ENCODE measurements at regions not wholly inside any gene's neighbourhood (a gene's known extent, or its start where the extent isn't known, plus 50 kb on each side); places are given as distances from the start of the nearest gene placed in this dataset.

DNA sequence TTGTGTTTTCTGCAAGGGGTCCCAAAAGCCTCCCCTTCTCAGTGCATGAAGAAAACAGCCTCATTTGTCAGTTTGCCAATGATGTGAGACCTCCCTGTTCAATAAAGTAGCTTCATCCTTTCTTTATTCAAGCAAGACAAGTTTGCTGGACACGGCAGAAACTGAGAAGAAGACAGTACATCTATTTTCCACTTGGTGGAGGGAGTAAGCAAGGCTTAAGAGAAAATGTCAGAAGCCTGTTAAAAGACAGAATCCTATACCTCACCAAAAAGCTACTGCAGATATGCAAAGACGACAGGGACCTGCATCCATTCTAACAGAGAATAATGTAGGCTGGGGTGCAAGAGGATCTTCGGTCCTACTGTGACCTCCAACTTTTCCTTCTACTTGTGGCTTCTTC, 506.8 kb upstream of the VRK2 start:
- DNase-seq: no peak

DNA sequence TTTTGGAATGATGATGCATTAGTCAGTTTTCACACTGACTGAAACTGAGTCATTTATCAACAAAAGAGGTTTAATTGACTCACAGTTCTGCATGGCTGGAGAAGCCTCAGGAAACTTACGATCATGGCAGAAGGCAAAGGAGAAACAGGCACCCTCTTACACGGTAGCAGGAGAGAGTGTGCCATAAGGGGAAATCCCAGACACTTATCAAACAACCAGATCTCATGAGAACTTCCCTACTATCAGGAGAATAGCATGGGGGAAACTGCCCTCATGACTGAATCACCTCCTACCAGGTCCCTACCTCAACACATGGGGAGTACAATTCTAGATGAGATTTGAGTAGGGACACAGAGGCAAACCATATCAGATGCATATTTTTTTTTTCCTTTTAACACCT, 504.5 kb upstream of the VRK2 start:
- DNase-seq: no peak

DNA sequence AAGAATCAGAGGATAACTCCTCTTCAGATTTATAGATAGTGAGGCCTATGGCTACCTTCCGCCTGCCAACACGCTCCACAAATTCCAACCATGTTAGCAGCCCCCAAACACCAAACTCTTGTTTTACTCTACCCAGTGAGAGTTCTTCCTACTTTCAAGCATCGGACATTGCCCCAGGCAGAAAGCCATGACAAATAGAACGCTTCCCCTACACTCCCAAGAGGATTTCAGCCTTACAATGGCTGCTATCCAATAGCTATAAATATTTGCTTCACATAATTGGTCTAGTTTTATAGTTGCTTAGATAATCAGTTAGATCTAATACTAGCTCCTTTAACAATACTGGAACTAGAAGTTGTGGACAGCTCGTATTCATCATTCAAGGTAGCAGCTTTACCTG, 503.4 kb upstream of the VRK2 start:
- DNase-seq: no peak

DNA sequence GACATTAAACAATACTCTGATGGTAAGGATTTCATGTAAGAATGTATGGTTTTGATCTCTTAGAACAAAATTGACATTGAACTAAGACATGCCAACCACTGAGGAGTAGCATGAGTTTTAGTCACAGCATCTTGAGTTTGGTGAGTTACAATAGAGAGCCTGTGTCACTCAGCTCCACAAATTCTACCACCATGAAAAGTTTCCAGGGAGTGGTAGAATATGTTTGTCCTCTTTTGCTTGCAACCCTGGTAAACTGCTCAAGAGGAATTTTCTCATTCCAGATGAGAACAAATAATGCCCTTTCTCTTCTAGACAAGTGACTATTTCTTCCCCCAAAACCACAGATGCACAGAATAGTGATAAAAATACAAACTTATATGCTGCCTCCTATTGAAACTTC, 502.0 kb upstream of the VRK2 start:
- no peak for DNase-seq

DNA sequence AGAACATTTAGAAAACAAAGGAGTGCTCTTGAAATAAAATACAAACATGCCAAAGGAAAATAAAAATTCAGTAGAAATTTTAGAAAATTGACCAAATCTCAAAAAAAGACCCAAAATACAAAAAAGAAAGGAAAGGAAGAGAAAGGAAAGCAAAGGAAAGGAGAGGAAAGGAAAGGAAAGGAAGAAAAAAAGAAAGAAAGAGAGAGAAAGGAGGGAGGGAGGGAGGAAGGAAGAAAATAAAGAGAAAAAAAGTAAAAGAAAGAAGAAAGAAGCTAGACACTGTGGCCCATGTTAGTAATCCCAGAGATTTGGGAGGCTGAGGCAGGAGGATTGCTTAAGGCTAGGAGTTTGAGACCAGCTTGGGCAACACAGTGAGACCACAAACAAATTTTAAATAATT, 500.1 kb upstream of the VRK2 start:
- no peak for DNase-seq

DNA sequence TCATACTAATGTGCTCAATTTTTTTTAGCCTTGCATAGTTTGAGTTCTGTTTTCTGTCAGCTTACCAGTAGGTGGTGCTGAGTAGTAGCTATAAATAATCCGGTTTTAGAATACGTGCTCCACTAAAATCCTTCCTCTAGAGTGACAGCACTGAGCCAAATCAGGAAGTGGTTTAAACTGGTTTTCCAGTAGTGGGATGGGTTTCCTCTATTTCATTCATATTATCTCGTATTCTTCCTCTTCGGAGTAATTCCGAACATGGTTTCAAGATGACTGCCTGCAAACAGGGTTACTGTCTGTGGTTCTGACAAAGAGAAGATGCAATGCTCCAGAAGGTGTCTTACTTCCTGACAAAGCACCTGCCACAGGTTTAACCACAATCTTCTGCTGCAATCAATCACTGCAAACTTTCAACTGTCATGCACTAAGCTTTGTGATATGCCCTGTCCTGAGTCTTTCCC, 496.9 kb upstream of the VRK2 start:
- no peak for DNase-seq

DNA sequence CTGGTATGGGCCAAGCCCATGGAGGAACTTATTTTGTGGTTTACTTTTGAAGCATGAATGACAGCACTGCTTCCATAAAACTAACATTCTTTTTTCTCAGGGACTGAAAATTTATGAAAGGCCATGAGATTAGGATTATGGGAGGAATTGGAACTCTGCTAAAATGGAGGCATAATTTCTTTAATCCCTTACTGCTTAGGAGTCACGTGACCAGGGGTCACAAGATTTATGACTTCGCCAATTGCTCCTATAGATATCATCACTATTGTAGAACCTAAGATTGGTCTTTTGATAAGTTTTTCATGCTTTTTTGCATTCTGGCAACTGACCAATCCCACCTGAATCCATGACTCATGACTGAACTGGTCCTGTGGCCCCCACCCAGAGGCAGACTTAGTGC, 495.7 kb upstream of the VRK2 start:
- DNase-seq: no peak

DNA sequence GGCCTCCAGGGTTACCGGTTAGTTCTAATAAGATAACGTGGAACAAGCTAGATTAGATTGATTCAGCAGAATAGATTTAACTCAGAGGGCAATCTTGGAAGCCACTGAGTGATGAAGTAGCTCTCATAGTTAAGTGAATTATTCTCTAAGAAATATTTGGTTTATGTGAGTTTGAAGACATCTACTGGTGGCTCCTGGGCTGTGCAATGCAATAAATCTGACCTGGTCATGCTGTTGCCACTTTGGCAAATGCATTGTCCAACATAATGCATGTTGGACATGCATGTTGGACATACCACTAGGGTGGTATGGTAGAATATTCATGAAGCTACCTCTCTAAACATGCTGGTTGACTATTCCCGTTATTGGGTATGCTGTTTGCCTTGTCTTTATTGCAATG, 493.7 kb upstream of the VRK2 start:
- DNase-seq: no peak

DNA sequence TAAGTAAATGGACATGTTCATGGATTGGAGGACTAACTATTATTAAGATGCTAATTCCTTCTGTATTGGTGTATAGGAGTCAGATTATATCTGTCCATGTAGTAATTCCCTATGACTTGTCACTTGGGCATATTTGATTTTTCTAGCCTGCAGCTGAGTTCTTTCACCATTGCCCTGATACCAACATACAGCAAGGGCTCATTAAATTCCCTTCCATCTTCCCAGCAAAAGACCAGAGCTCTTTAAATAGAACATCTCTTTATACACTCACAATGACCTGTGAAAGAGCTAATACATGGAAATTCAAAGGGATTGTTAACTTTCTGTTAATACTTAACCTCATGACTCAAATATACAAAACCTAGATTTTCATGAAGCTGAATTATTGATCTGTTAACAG, 492.3 kb upstream of the VRK2 start:
- no peak for DNase-seq

DNA sequence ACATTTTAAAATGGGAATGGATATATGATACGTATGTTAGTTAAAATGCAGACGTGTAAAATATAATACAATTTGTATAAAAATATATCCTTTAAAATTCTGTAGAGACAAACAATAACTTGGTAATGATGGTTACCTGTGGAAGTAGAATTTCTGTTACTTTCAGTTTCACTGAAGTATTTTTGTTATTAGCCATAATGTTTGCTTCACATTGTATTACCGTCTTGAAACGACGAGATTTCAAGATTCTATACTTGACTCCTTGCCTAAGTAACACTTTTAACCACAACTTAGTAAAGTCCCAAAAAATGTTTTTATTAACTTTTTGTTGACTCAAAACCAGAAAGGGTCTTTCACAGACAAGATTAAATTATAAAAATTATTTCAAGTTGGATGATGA, 488.3 kb upstream of the VRK2 start:
- no peak for DNase-seq

DNA sequence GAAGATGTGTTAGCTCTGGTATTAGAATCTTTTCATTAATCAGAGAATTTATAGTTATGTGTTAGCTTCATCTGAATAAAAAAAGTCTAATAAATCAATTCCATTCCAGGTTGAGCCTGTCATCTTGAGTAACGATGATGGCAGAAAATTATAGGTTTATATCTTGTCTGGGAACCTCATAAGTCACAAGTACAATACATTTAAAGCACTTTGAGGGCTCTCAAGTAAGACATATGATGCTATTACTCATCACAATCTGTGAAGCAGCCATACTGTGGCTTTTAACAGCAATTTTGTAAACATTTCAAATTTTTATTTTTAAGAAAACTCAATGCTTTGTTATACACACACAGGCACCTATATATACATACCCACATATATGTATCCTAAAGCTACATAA, 484.1 kb upstream of the VRK2 start:
- no peak for DNase-seq

DNA sequence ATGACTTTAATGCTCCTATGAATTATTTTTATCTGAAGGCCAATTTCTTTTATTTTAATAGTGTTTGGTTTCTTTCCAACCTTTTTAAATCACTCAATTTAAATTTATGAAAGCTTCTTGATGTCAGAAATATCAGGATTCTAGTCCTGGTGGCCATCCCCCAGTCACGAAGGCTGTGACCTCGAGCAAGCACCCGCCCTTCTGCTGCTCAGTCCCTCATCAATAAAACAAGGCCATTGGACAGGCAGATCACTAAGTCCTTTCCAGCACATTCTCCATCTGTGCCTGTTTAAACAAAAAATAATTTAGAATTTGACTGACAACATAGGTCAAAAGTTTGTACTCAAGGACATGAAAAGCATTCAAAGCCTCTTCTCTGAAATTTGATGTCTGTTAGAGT, 483.6 kb upstream of the VRK2 start:
- no peak for DNase-seq

DNA sequence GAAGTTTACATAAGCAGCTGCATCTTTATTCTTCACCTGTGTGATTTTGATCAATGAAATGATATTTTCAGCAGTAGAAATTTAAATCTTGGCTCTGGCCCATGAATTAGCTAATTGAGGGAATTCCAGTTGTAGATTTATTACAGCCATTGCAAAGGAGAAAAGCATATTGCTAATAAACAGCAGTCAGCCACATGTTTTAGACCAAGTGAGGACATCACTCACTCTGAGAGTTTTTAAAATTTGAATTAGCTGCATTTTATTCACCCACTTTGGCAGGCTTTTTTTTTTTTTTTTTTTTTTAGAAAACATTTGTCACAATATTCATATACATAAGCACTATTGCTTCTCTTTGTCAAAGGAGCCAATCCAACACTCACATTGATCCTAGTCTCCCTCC, 479.4 kb upstream of the VRK2 start:
- DNase-seq: no peak

DNA sequence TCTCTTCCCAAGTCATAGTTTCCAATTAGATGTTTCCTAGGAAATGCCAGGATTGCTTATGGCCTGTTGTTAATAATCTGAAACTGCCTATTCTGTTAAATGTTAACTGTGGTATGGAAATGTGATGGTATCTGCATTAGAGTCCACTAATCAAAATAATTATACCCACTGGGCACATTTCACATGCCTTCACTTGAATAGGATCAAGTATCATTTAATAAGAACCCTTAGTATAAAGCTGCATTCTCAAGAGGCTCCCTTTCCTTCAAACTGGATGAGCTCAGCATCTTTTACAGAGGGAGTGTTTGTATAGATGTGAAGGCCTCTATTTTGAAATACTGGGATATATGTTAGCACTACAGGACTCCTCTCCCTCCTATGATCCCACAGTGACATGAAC, 477.2 kb upstream of the VRK2 start:
- no peak for DNase-seq

DNA sequence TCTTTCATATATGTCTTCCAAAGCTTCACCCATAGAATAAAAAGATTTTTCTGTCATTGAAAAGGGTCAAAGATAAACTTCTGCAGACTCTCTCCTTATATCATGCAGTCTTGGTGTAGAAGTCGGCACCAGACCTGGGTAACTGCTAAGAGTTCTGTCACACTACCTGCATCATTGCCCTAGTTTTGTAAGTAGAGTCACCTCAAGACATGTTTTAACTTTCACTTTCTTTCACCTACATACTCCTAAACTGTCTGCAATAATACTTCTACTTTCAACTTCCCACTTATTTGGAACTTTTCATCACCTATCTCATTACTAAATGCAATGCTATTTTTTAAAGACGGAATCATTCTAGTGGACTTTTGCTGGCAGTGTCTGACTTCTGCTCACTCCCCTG, 475.6 kb upstream of the VRK2 start:
- DNase-seq: no peak

DNA sequence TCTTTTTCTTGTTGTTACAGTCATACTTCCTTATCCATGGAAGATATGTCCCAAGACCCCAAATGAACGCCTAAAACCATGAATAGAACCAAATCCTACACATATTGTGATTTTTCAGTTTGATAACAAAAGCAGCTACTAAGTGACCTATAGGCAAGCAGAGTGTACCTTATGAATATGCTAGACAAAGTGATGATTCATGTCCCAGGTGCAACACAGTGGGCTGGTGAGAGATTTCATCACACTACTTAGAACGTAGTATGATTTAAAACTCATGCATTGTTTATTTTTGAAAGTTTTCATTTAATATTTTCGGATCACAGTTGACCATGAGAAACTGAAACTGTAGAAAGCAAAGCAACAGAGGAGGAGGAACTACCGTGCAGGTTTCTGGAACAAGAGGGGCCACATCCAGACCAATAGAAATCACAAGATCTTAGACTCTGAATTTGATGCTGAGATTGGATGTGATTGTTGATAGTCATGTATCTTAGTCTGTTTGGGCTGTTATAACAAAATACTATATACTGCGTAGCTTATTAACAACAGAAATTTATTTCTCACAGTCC, 470.8 kb upstream of the VRK2 start:
- DNase-seq: no peak

DNA sequence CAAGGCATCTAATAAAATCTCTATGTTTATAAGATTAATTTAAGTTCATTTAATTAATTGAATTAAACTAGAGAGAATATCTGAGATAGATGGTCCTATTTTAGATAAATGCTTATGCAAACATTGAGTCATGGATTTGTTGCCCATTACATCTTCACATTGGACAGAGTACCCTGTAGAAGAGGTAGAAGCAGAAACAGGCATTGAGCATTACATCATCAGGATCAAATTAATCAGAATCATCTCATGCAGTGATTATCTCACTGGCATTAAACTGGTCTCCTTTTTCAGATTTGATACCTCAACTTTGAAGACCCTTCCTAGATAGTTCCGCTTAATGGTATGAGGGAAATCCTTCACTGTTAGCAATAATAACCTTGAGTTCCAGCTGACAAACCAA, 469.6 kb upstream of the VRK2 start:
- DNase-seq: no peak

DNA sequence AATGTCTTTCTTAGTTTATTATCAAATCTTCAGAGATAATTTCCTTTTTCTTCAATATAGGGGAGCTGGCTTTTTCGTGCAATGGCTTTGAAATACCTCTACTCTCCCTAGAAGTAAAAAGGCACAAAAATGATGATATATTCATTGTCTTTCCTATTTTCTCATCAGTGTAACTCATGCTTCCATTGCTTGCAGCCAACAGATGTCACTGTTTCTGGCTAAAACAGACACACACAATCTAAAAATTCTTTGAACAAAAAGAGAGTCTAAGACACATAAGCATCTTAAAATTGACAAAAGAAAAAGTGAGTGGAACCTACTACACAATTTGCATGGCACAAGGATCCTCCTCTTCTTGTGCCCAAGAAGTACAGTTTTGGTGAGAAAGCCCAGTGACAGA, 448.7 kb upstream of the VRK2 start:
- no peak for DNase-seq

DNA sequence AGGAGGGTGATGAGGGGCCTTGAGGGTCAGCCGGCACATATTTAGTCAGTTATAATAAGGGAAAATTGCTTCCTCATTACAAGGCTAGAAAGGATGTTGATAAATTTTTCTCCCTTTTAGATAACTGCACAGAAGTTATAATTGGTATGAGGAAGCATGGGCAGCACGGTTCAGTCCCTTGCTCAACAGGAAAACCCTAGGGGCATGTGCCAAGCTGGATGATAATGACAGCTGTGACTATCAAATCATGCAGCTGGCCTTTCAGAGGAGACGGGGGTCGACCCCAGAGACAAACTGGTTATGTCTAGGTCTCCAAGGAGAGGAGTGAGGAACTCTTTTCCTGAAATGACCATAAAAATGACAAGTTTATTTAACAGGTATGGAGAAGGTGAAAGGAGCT, 448.1 kb upstream of the VRK2 start:
- DNase-seq: no peak

DNA sequence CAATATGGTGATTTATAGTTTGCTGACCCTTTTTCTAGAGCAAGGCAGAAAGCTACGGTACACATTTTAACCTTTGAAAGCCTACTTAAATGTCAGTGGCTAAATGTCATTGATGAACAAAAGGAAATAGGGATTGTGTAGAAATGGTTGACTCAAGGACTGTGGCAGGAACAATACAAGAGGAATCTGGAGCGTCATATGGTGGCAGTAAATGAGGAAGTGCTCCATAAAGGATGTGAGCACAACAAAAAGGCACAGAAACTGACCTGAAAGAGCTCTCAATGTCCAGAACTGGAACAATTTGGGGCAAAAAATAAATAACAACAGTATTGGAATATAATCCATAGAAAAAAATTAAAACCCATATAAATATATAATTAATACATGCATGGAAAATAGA, 443.9 kb upstream of the VRK2 start:
- DNase-seq: no peak

DNA sequence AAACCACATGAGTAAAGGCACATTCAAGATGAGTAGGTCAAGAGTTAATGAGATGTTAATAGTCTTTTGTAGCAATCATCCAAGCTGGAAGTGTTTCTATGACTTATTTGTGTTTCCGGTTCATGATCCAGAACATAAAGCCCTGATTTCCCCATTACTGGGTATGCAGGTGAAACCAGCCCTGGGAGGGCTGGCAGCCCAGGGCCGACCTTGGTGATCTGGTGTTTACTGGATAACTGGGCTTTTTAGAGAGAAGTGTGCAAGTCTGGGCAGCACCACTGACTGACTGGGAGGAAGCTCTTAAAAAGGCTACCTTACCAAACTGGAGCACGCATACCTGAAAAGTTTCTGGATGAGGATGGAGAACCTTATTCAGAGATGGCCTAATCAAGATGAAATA, 431.6 kb upstream of the VRK2 start:
- no peak for DNase-seq

DNA sequence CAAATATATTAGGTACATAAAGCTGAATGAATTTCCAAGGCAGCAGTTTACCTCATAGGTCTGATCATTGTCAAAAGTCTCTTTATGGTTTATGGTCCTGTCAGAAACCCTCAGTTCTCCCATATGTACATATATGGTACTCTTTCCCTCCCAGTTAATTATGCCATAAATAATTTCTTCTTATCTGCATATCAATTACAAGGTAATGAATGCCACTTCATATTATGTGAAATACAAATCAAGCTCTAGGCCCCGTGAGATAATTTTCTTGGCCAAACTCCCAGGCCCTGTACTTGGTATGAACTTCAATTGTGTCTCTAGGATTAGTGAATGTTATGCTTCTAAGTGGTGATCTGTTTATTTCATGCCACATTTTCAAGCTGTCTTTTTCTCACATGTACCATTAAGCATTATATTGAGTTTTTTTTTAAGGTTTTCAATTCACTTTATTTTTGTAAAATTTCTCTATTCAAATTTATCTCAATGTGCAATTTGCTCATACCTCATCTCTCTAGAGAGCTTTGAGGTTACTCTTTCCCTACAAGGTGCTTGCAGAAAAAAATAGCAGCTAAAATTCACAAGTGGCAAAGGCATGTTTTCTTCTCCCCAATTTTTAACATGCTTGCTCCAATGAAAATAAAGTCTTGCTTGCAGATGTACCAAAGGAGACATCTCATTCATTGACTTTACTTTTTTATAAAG, 430.6 kb upstream of the VRK2 start:
- no peak for DNase-seq

DNA sequence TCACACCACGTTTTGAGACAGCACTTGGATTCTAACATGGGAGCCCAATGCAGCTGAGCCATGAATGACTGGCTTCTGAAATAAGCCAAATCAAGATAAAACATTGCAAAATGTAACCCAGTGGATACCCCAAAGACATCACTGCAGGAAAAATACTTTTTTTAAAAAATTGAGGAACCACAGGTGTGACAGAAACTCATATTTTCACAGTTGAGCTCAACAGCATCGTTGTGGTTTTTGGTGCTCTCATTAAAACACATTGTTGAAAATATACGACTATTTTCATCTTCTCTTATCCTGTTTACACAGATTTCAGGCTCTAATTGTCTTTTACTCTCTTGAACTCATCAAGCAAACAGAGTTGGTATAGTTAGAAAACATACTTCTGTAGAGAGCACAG, 429.3 kb upstream of the VRK2 start:
- DNase-seq: no peak

DNA sequence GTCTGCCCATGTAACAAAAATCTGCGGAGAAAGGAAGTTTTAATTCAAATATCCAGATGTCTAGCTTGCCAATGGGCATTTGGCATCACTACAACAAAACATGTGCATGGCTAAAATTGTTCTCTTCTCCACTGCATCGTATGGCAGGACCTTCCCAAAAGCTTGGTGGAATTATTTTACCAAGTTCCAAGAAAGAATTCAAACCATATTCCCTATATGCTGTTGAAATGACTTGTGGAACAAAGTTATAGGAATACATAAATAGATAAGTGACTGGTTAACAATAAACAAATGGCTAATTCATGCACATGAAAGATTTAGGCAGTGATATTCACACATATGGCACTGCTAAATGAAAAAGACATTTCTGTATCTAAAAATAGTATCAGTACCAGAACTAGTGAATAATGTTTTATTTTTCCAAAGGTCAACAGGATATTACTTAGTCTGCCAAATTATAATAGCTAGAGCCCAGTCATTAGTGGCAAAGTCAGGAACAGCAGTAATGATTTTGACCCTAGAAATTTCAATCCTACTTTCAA, 425.4 kb upstream of the VRK2 start:
- no peak for DNase-seq

DNA sequence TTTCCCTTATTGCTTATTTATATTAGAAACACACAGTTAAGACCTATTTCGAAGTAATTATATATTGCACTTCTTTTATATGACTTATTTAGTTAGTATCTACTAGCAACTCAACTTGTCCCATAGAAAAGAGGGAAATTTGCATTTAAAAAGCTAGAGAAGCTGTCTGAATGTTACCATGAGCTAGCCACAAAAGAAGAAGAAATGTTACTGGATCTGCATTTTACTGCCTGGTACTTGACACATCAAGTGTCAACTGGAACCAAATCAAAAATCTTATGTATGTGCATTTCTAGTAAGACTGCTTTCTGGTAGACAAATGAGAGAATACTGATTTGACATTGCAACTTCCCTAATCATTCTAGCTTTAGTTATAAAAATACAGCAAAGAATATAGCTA, 424.6 kb upstream of the VRK2 start:
- DNase-seq: no peak

All from DMS79 treated with DMSO at 0.1 percent for 48 hours (cell line).